IMR-90 (cell line): ENCODE measurements at regions not wholly inside any gene's neighbourhood (a gene's known extent, or its start where the extent isn't known, plus 50 kb on each side); places are given as distances from the start of the nearest gene placed in this dataset.

Experiments
- ATAC-seq: fragments of 200-7000 bp; cut with Tn5 transposase; 2 replicates; pipeline ENCODE4 v1.9.1; 2020; ENCODE audit warnings: low read depth, mild to moderate bottlenecking, moderate library complexity
- BruUV-seq: library from RNA; stranded (reverse); fragments of 400-500 nt; replicated peaks from 2 replicates; lab custom pipeline; 2021; lab: Mats Ljungman, UMichigan
- CTCF ChIA-PET: fragments of 300-600 bp; formaldehyde crosslinking; extraction: SDS; loops from one replicate; lab custom pipeline; 2021; ENCODE audit warnings: antibody characterized with exemption; lab: Yijun Ruan, JAX
- POLR2A ChIA-PET: fragments of 300-600 bp; sonication (Branson Sonifier 250); formaldehyde crosslinking; loops from one replicate; lab custom pipeline; 2022; ENCODE audit warnings: antibody characterized with exemption; ENCODE audit not compliant: unreplicated experiment; lab: Charles Lee
- DNase-seq: peaks from one replicate; pipeline ENCODE4 v3.0.0; 2013
- H2AFZ ChIP-seq: replicated peaks from 2 replicates; pipeline ENCODE3; 2013; ENCODE audit warnings: low read length, mild to moderate bottlenecking; ENCODE audit not compliant: poor library complexity
- H2AK5ac ChIP-seq: 2 replicates; pipeline ENCODE4 v1.6.1; 2013; ENCODE audit warnings: low read depth, low read length, inconsistent platforms
- H2AK9ac ChIP-seq: replicated peaks from 2 replicates; pipeline ENCODE3; 2013; ENCODE audit warnings: mild to moderate bottlenecking, low read depth, low read length, moderate library complexity; ENCODE audit not compliant: poor library complexity
- H2BK120ac ChIP-seq: 2 replicates; pipeline ENCODE4 v1.6.1; 2013; ENCODE audit warnings: low read depth, low read length, inconsistent platforms
- H2BK15ac ChIP-seq: 3 replicates; pipeline ENCODE4 v1.6.1; 2013; ENCODE audit warnings: low read depth, low read length, inconsistent platforms
- H2BK20ac ChIP-seq: 2 replicates; pipeline ENCODE4 v1.6.1; 2013; ENCODE audit warnings: low read depth, mild to moderate bottlenecking, inconsistent platforms, low read length, moderate library complexity
- H2BK5ac ChIP-seq: 2 replicates; pipeline ENCODE4 v1.6.1; 2013; ENCODE audit warnings: mild to moderate bottlenecking, low read depth, low read length, inconsistent platforms; ENCODE audit not compliant: poor library complexity, severe bottlenecking
- H3K14ac ChIP-seq: replicated peaks from 2 replicates; pipeline ENCODE4 v1.6.1; 2013; ENCODE audit warnings: low read depth, low read length, inconsistent platforms
- H3K18ac ChIP-seq: 2 replicates; pipeline ENCODE4 v1.6.1; 2013; ENCODE audit warnings: low read depth, low read length, control low read depth
- H3K23ac ChIP-seq: 2 replicates; pipeline ENCODE4 v1.6.1; 2013; ENCODE audit warnings: low read depth, low read length, inconsistent platforms
- H3K27ac ChIP-seq: 2 replicates; pipeline ENCODE4 v1.5.1; 2013; ENCODE audit warnings: mild to moderate bottlenecking, control low read depth, low read length; ENCODE audit not compliant: insufficient read depth
- H3K27me3 ChIP-seq: 2 replicates; pipeline ENCODE4 v1.6.1; 2013; ENCODE audit warnings: low read length; ENCODE audit not compliant: control insufficient read depth, insufficient read depth
- H3K36me3 ChIP-seq: 2 replicates; pipeline ENCODE4 v1.6.1; 2013; ENCODE audit warnings: low read length, mixed read lengths; ENCODE audit not compliant: control insufficient read depth, insufficient read depth
- H3K4ac ChIP-seq: 2 replicates; pipeline ENCODE4 v1.6.1; 2013; ENCODE audit warnings: low read depth, low read length, inconsistent platforms
- H3K4me1 ChIP-seq: 2 replicates; pipeline ENCODE4 v1.6.1; 2013; ENCODE audit warnings: low read length, mixed read lengths; ENCODE audit not compliant: control insufficient read depth, insufficient read depth
- H3K4me2 ChIP-seq: 2 replicates; pipeline ENCODE4 v1.6.1; 2013; ENCODE audit warnings: low read depth, mild to moderate bottlenecking, control low read depth, low read length, moderate library complexity
- H3K4me3 ChIP-seq: 2 replicates; pipeline ENCODE4 v1.5.1; 2013; ENCODE audit warnings: low read depth, mild to moderate bottlenecking, control low read depth, low read length, moderate library complexity; ENCODE audit not compliant: insufficient read depth
- H3K56ac ChIP-seq: 2 replicates; pipeline ENCODE4 v1.6.1; 2013; ENCODE audit warnings: low read length, inconsistent platforms; ENCODE audit not compliant: insufficient read depth; ENCODE audit errors: extremely low read depth
- H3K79me1 ChIP-seq, 2 experiments: 2 replicates each; pipeline ENCODE4 v1.6.1; 2013; ENCODE audit warnings: low read length in 2 of 2, inconsistent platforms in 1 of 2, low read depth in 1 of 2
- H3K9ac ChIP-seq: 2 replicates; pipeline ENCODE4 v1.6.1; 2013; ENCODE audit warnings: low read depth, low read length, control low read depth
- H3K9me1 ChIP-seq: 2 replicates; pipeline ENCODE4 v1.6.1; 2013; ENCODE audit warnings: low read length, inconsistent platforms; ENCODE audit not compliant: insufficient read depth
- H3K9me3 ChIP-seq: 2 replicates; pipeline ENCODE4 v1.6.1; 2013; ENCODE audit warnings: low read length; ENCODE audit not compliant: control insufficient read depth, insufficient read depth
- H4K20me1 ChIP-seq: 2 replicates; pipeline ENCODE4 v1.6.1; 2013; ENCODE audit warnings: low read length, inconsistent platforms; ENCODE audit not compliant: insufficient read depth
- H4K5ac ChIP-seq: 2 replicates; pipeline ENCODE4 v1.6.1; 2013; ENCODE audit warnings: mild to moderate bottlenecking, low read depth, low read length, control low read depth
- H4K8ac ChIP-seq, 2 experiments: 2 replicates each; pipeline ENCODE4 v1.6.1; 2013; ENCODE audit warnings: low read depth in 2 of 2, low read length in 2 of 2, control low read depth in 1 of 2, inconsistent platforms in 1 of 2
- H4K91ac ChIP-seq: 2 replicates; pipeline ENCODE4 v1.6.1; 2013; ENCODE audit warnings: low read depth, low read length, inconsistent platforms; ENCODE audit not compliant: insufficient read depth
- BHLHE40 ChIP-seq: fragments of 150-350 bp; IDR thresholded peaks from 2 replicates; pipeline ENCODE4 v1.6.1; 2016; ENCODE audit warnings: mild to moderate bottlenecking, low read depth, low read length
- FOS ChIP-seq: fragments of 150-350 bp; IDR thresholded peaks from 2 replicates; pipeline ENCODE4 v1.6.1; 2016; ENCODE audit warnings: low read depth, low read length
- WGBS, 2 experiments: methylation state at CpG; one replicate each; pipeline versions ENCODE4 v1.1.5 to v1.1.7; 2013; ENCODE audit warnings: missing lambda C conversion rate in 2 of 2; ENCODE audit not compliant: insufficient read length in 1 of 2; ENCODE audit errors: extremely low coverage in 2 of 2; 5-methylcytosine and 5-hydroxymethylcytosine counted together
- dilution Hi-C: fragments of 300-500 bp; cut with HindIII; formaldehyde crosslinking; loops from one replicate; pipeline ENCODE4 v1.14.3; 2018; ENCODE audit warnings: low sequenced_read_pairs; ENCODE audit not compliant: unreplicated experiment
- in situ Hi-C: fragments of 300-500 bp; cut with MboI; formaldehyde crosslinking; loops from 3 replicates; pipeline ENCODE4 v1.14.3; 2019; ENCODE audit warnings: low sequenced_read_pairs, inconsistent platforms, mixed read lengths
- intact Hi-C: fragments of 100-400 bp; cut with micrococcal nuclease; formaldehyde crosslinking; loops from 2 replicates; pipeline ENCODE4 v1.10.0; 2022

DNA sequence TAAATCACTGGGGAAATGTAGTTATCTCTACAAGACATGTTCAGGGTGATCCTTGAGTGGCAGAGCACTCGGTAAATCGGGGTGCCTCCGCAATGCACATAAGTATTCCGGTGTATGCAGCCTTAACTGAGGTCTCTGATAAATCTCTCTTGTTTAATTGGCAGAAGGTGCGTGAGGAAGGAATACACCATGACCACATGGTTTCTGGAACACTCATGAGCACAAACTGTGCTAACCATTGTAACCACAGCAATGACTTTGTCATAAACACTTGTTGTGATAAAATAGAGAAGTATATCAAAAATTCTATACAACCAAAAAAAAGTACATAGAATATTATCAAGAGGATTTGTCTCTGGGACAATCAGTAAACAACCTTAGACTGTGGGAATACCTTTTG, 146.8 kb upstream of the DIO2 start:
- CTCF ChIA-PET: no interaction called here
- no peak overlapping the region for H2BK15ac ChIP-seq
- H3K27ac ChIP-seq: no peak overlapping the region
- H2AFZ ChIP-seq: no peak overlapping the region
- H3K23ac ChIP-seq: no peak overlapping the region
- in situ Hi-C loops: no loop called here
- no CpG with 5 or more reads among the region's 5 CpGs for WGBS, 2 experiments
- no peaks in the 10 kb centered on the region for H3K27me3 ChIP-seq
- H4K20me1 ChIP-seq: no peaks in the 10 kb centered on the region
- H2AK9ac ChIP-seq: no peak overlapping the region
- peaks cover 2% of the 10 kb centered on the region; the same call in 1 of the 2 replicates for H3K9me3 ChIP-seq
- H3K14ac ChIP-seq: 0 out of 2 replicates have a peak overlapping the region, but pooled peaks have one; percentile 54
- no peak overlapping the region for H3K4me2 ChIP-seq
- dilution Hi-C loops: no loop called here
- H2AK5ac ChIP-seq: no peak overlapping the region; the same call in 1 of the 2 replicates
- no peak for DNase-seq
- no peak overlapping the region for H2BK20ac ChIP-seq
- H4K91ac ChIP-seq: no peak overlapping the region
- H2BK5ac ChIP-seq: no peak overlapping the region
- ATAC-seq: no peak
- H4K5ac ChIP-seq: no peak overlapping the region
- H2BK120ac ChIP-seq: no peak overlapping the region
- H3K18ac ChIP-seq: no peak overlapping the region
- POLR2A ChIA-PET: no interaction called here
- TF ChIP-seq FOS: no peak
- no peak for TF ChIP-seq BHLHE40
- H3K9me1 ChIP-seq: no peaks in the 10 kb centered on the region
- BruUV-seq: no TSS peak
- no peaks in the 10 kb centered on the region for H3K36me3 ChIP-seq
- H3K9ac ChIP-seq: no peak overlapping the region
- H3K4me1 ChIP-seq: no peaks in the 10 kb centered on the region
- no peak overlapping the region for H3K4ac ChIP-seq
- no peaks in the 10 kb centered on the region for H3K79me1 ChIP-seq
- no peak overlapping the region for H3K56ac ChIP-seq
- H4K8ac ChIP-seq: no peak overlapping the region
- intact Hi-C loops: no loop called here
- no peak overlapping the region for H3K4me3 ChIP-seq
